Glomerular visceral epithelial cell (primary cell): ENCODE measurements at regions not wholly inside any gene's neighbourhood (a gene's known extent, or its start where the extent isn't known, plus 50 kb on each side); places are given as distances from the start of the nearest gene placed in this dataset.
A peak's percentile ranks its signal among the peaks of the same experiment; 100 is the strongest.
"Not testable (repeated sequence)": the region's sequence is repeated elsewhere in the genome, so short reads cannot be mapped to it uniquely, and the experiment has no call there.

Experiments
- DNase-seq: peaks from one replicate; pipeline ENCODE4 v3.0.0-alpha.2; 2016; ENCODE audit errors: extremely low spot score

- no peak for DNase-seq
Observed at GRCh38 chr6:94698773-94699172, 878.6 kb upstream of the MANEA start.

GRCh38 chr6:94687255-94687654 is 890.1 kb upstream of the MANEA start:
- not testable (repeated sequence) for DNase-seq

DNA sequence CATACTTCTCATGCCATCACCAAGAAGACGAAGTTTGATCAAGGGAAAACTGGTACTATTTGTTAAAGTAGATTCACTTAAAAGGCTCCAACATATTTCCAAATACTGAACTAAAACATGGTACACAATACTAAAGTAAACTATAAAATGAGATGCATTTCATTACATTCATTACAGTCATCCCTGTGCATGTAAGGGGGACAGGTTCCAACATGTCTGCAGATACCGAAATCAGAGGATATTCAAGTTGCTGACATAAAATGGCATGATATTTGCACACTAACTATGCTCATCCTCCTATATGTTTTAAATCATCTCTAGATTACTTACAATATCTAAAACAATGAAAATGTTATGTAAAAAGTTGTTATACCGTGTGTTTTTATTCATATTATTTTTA is 893.9 kb upstream of the MANEA start:
- no peak for DNase-seq

DNA sequence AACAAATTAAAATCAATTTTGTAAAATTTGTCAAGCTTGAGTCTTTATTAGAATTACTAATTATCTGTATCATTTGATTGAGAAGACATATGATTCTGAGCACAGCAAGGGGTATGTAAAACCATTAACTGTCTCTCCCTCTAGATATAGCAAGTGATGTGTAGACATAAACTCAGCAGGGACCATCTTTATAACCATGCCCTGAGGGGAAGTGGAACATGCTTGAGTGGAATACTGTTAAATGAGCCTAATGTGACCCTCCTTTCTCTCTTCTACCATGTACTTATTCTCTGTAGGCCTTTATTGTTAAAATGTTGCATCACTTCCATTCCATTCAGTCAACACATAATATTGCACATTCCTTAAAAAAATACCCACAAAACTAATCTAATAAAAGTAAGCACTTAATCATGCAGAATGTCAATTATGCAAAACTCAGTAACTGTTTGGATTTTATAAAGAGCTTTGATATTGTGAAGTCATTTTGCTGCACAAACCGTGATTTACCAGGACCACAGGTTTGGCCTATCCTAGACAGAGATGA is 896.6 kb upstream of the MANEA start:
- DNase-seq = no peak

DNA sequence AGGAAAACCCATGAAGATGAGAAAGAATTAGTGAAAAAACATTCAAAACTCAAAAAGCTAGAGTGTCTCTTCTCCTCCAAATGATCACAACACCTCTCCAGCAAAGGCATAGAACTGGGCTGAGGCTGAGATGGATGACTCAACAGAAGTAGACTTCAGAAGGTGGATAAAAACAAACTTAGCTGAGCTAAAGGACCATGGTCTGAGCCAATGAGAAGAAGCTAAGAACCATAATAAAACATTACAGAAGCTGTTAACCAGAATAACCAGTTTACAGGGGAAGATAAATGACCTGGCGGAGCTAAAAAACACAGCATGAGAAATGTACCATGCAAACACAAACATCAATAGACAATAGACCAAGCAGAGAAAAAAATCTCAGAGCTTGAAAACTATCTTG is 904.1 kb upstream of the MANEA start:
- no peak for DNase-seq

- DNase-seq = no peak
Observed at GRCh38 chr6:94670017-94670416, 907.3 kb upstream of the MANEA start.

- DNase-seq = no peak
Observed at GRCh38 chr6:94668876-94669275, 908.5 kb upstream of the MANEA start.

DNA sequence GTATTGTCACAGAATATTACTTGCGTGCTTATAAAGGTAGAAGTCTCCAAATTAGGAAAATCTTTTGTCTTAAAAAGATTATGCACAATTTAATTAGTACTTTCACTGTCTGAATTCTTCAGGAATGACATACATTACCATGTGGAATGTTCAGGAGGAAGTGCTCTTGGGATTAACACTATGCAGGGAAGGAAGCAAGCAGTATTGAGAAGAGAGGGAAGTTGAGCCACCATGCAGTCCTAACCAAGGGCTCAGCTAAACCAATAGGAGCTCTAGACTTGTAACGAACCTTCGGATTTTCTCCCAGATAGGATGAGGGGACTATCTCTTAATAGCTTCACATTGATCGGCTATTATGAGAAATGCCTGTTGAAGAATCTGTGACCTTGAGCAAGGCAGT is 918.4 kb upstream of the MANEA start:
- DNase-seq = no peak

DNA sequence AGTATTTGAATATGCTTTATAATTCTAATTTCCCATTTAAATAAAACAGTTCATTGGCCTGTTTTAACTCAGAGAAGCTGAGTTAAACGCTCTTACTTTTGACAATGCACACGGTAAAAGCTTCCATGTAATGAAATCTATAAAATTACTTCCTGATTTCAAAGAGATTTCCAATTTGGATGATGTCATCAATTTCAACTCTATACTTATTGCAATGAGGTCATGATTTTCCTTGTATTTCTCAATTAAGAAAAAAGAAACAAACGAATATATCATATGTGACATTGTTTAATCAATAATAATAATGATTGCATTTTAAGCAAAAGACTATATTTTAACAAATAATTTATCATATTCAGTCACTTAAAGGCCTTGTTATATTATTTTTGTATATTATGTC is 926.1 kb upstream of the MANEA start:
- no peak for DNase-seq

- no peak for DNase-seq
Observed at GRCh38 chr6:94645191-94645590, 932.1 kb upstream of the MANEA start.

- DNase-seq = no peak
Observed at GRCh38 chr6:94639564-94639963, 937.8 kb upstream of the MANEA start.

DNA sequence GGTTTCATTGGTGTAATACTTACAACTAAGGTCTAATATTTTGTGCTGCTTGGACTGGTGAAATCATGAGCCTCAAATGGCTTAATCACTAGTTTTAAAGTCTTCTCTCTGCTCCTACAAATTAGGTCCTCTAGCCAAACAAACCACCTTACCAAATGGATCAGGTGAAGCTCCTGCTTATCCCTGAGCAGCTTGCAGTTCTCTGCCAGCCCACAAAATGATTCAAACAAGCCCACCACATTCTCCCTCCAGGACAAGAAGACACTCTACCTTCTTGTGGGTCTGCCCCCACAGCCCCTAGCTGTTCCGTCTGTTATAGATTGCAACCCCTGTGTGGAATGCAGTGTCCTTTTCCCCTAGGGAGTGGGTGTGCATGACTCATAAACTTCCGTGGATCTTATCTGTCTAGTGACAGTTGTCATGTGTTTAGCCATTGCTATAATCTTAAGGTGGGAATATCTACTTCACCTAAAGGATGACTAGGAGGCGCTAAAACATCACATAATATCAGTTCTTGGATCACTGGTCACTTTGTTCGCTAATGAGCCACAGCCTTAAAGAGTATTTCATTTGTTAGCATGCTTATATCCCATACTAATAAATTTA is 940.5 kb upstream of the MANEA start:
- peak; percentile 15 for DNase-seq

GRCh38 chr6:94623586-94623985 is 953.7 kb upstream of the MANEA start:
- no peak for DNase-seq

GRCh38 chr6:94622783-94623182 is 954.6 kb upstream of the MANEA start:
- no peak for DNase-seq

DNA sequence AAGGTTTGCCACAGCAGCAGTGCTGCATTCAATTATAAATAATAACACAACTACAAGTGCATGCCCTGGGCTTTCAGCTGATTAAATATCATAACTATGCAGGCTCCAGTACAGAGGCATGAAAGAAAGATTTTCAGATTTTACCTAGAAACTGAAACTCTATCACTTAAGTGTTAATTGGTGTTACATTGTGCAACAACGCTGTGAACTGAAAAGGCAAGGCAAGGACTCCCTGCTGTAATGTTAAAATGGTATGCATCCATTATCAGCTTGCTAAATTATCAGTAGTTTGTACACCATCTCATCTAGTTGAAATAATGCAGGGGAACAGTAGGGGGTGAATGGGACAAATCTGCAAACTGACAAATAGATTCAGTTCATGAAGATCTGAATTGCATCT is 976.7 kb upstream of the MANEA start:
- no peak for DNase-seq

DNA sequence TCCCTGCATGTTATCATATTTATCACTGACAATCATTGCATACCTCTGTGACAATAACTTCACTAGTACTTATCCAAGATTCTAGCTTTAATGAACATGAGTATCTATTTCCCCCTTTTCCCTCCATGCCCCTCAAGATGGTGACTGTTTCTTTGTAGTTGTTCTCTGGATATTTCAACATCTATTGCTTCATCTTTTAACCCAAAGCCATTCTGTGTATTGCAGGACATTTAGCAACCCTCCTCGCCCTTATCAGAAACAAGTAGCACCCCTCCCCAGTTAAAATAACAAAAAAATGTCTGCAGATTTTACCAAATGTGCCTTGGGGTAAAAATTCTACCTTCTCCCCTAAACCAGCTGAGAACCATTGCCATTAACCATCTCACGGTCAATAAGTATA is 979.8 kb upstream of the MANEA start:
- no peak for DNase-seq

DNA sequence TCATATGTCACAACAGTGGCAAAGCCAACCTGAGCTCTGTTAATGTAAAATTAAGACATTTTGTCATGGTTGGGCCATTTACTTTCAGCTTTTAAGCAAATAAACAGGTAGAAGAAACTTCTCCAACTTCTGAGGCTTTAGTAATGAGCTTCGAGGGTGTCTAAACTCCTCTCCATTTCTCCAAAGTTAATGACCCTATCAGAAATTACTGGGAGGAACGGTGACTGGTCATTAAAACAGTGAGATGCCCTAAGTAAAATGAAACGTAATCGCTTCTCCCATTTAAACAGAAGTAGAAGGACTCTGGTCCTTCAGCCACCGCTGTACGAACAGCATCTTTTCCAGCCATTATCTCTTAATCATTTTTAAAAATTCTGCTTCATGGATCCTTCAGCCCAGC is 986.9 kb upstream of the MANEA start:
- DNase-seq = no peak

DNA sequence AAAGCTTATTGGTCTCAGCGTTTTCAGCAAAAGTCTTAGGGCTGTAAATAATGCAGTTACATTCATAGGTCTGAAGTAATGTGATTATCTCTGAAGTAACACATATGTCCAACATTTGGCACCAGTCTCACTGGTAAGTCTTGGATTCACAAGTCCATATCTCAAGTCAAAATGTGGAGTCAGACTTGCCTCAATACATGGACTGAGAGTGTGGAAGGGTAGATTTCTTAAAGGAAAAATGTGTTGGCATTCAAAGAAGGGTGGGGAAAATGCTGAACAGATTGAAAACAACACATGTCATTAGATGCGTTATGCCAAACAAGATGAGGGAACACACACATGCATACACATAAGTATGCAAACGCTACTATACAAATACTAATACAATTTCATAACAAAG is 989.0 kb upstream of the MANEA start:
- no peak for DNase-seq

DNA sequence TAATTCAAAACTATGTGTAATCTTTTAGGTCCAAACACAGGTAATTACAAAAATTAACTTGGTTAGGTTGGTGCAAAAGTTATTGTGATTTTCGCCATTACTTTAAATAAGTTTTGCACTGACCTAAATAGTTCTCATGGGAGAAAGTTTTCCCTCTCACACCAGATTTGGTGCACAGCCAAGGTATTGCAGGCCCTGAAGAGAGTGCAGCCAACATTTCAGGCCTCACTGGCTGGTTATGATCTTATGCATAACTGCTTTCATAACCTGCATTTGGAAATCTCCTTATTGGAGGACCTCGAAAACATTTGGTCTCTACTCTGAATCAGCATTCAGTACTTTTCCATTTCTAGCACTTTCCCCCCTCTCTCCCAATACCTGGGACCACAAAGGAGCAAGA is 993.1 kb upstream of the MANEA start:
- DNase-seq = no peak

GRCh38 chr6:94570581-94570980 is 1006.8 kb upstream of the MANEA start:
- DNase-seq = no peak

DNA sequence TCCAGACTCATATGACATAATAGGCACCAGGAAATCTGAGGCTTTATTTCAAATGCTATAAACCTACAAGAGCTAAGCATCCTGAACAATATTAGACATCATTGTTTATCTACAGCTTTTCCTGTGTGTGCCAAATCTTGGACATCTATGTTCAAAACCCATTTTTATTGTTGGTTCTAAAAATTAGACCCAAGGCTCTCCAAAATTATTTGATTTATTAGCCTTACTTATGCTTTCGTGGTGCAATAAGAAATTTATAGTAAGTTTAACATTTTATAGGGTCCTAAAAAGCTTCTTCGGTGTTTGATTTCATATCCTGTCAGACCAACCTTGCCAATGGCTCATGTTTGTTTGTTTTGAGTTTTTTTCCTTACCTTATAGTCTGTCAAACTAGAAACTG is 1014.5 kb upstream of the MANEA start:
- no peak for DNase-seq

DNA sequence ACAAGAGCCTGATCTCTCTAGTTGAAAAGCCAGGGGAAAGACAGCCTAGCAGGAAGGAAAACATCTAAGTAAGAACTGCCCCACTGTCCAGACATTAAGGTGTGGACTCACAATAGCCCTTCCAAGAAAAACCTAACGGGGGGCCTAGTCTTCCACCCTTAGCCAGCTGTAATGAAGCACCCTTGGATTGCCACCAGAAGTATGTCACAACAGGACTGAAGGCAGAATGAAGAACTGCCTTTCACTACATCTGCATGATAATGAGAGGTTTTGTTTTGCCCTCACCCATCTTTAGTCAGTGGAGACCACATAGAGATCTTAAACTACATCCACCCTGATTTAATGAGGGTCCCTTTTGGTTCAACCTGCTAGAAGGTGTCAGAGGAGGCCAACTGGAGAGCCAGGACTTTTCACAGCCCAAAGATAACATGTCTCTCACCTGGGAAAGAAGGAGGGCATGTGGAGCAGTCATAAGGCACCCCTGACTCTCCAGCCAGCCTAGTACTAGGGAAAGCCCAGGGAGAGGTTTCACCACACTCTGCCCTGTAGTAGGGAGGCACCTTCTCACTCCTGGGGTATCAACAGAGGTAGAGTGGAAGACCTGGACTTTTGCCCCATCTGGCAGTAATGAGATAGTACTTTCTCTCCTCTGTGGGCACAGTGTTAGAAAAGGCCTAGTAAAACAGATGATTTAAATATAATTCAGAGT is 1017.4 kb upstream of the MANEA start:
- no peak for DNase-seq

GRCh38 chr6:94557207-94557606 is 1020.1 kb upstream of the MANEA start:
- DNase-seq = not testable (repeated sequence)

DNA sequence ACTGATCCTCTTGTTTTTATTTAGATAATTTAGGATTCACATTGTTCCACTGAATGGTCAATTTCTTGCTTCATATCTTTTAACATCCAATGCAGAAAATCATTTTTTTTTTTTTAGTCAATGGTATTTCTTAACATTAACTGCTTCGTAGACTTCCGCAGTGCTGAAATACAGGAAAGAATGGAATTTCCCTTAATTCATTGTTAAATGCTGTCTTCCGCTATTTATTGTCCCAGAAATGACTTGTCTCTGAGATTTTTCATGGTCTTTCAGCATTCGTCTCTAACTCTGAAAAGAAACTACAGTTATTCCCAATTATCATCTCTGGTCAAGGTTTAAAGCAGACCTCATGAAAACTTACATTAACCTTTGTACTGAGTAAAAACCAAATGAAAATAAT is 1029.1 kb upstream of the MANEA start:
- no peak for DNase-seq
